ENCODE measurements at regions not wholly inside any gene's neighbourhood (a gene's known extent, or its start where the extent isn't known, plus 50 kb on each side); places are given as distances from the start of the nearest gene placed in this dataset.
"Not testable (repeated sequence)": the region's sequence is repeated elsewhere in the genome, so short reads cannot be mapped to it uniquely, and the experiment has no call there.

GRCh38 chr1:101371259-101371658, 134.4 kb downstream of the S1PR1 start:
- DNase-seq = peak; percentile 28

- DNase-seq = no peak
Observed at GRCh38 chr1:101373570-101373969, 136.8 kb downstream of the S1PR1 start.

- not testable (repeated sequence) for DNase-seq
Observed at GRCh38 chr1:101375448-101375847, 138.6 kb downstream of the S1PR1 start.

- no peak for DNase-seq
Observed at GRCh38 chr1:101376121-101377083, 139.6 kb downstream of the S1PR1 start.

- no peak for DNase-seq
Observed at GRCh38 chr1:101377084-101377835, 140.4 kb downstream of the S1PR1 start.

- DNase-seq = no peak
Observed at GRCh38 chr1:101379037-101379436, 142.2 kb downstream of the S1PR1 start.

- DNase-seq = no peak
Observed at GRCh38 chr1:101379950-101380349, 143.1 kb downstream of the S1PR1 start.

- DNase-seq = no peak
Observed at GRCh38 chr1:101382135-101382534, 145.3 kb downstream of the S1PR1 start.

GRCh38 chr1:101388904-101389546, 152.2 kb downstream of the S1PR1 start:
- DNase-seq = no peak

- DNase-seq = no peak
Observed at GRCh38 chr1:101389547-101389929, 152.7 kb downstream of the S1PR1 start.

GRCh38 chr1:101392552-101392951, 155.7 kb downstream of the S1PR1 start:
- no peak for DNase-seq

- no peak for DNase-seq
Observed at GRCh38 chr1:101394041-101394440, 157.2 kb downstream of the S1PR1 start.

- no peak for DNase-seq
Observed at GRCh38 chr1:101399222-101399621, 162.4 kb downstream of the S1PR1 start.

GRCh38 chr1:101406271-101406670, 169.5 kb downstream of the S1PR1 start:
- DNase-seq = no peak

- no peak for DNase-seq
Observed at GRCh38 chr1:101406681-101407080, 169.9 kb downstream of the S1PR1 start.

- no peak for DNase-seq
Observed at GRCh38 chr1:101407505-101408211, 170.8 kb downstream of the S1PR1 start.

GRCh38 chr1:101408212-101409042, 171.6 kb downstream of the S1PR1 start:
- no peak for DNase-seq

GRCh38 chr1:101409102-101409501, 172.3 kb downstream of the S1PR1 start:
- no peak for DNase-seq

GRCh38 chr1:101410048-101410878, 173.4 kb downstream of the S1PR1 start:
- no peak for DNase-seq

GRCh38 chr1:101420406-101420805, 183.6 kb downstream of the S1PR1 start:
- DNase-seq = no peak

GRCh38 chr1:101428083-101428482, 191.3 kb downstream of the S1PR1 start:
- DNase-seq = not testable (repeated sequence)
